HG02885 (cell line): ENCODE measurements at regions not wholly inside any gene's neighbourhood (a gene's known extent, or its start where the extent isn't known, plus 50 kb on each side); places are given as distances from the start of the nearest gene placed in this dataset.

ENCODE experiments used
- ATAC-seq: cut with Tn5 transposase; IDR thresholded peaks from one replicate; pipeline ENCODE4 v1.9.1; 2021; ENCODE audit warnings: mild to moderate bottlenecking; ENCODE audit not compliant: unreplicated experiment, poor library complexity

- ATAC-seq: no peak
These were observed 93.7 kb downstream of the SHOX start for GRCh38 chrX:724256-724655.

- no peak for ATAC-seq
These were observed 93.2 kb downstream of the SHOX start for GRCh38 chrX:723781-724180.

- ATAC-seq: no peak
These were observed 90.8 kb downstream of the SHOX start for GRCh38 chrX:721354-721753.

GRCh38 chrX:720825-721224 lies 90.2 kb downstream of the SHOX start:
- no peak for ATAC-seq

GRCh38 chrX:720250-720649 lies 89.7 kb downstream of the SHOX start:
- ATAC-seq: no peak

GRCh38 chrX:716136-716535 lies 85.5 kb downstream of the SHOX start:
- no peak for ATAC-seq

GRCh38 chrX:714131-714530 lies 83.5 kb downstream of the SHOX start:
- no peak for ATAC-seq
